ENCODE measurements at regions not wholly inside any gene's neighbourhood (a gene's known extent, or its start where the extent isn't known, plus 50 kb on each side); places are given as distances from the start of the nearest gene placed in this dataset.

DNA sequence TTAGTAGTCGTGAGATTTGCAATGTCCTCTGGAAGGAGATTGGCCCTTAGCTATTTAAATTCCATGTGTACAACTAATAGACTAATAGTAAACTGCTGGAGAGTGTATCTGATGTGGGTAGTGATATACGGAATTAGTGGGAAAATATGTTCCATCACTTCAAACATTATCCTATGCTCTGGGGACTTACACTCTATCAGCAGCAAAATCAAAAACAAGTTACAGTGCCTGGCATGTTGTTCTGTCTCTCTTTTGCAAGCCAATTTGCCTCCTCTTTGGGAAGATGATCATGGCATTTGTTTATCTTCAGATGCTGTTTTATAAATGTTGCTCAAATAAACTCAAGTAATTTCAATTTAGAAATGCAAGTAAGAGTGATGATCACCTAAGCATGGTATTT lies 311.9 kb upstream of the ACO1 start:
- dilution Hi-C loops (cut with MboI; ENCODE audit: extremely low pct_ligation_motif_present, low sequenced_read_pairs) = no loop called here
- FAIRE-seq = no peak

GRCh38 chr9:32092031-32092430 lies 292.4 kb upstream of the ACO1 start:
- TF ChIP-seq JUN (IDR thresholded peaks at IDR 0.05; ENCODE audit: borderline replicate concordance, insufficient read depth, insufficient read length, low read depth) = no peak
- TF ChIP-seq POLR2A (IDR thresholded peaks at IDR 0.05; ENCODE audit: low read depth, low read length) = no peak
- TF ChIP-seq GATA2 (IDR thresholded peaks at IDR 0.05; ENCODE audit: insufficient read depth, insufficient read length, low read depth, low read length) = no peak
- no peak for TF ChIP-seq POLR2AphosphoS5 (IDR thresholded peaks at IDR 0.05; ENCODE audit: insufficient read depth, low read depth, low read length)
- no peak for TF ChIP-seq FOS (IDR thresholded peaks at IDR 0.05; ENCODE audit: borderline replicate concordance, insufficient read depth, low read length)
- TF ChIP-seq, protein P1, sequence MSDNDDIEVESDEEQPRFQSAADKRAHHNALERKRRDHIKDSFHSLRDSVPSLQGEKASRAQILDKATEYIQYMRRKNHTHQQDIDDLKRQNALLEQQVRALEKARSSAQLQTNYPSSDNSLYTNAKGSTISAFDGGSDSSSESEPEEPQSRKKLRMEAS (IDR thresholded peaks at IDR 0.05; ENCODE audit: insufficient read depth, insufficient read length) = no peak
- TF ChIP-seq EZH2 (IDR thresholded peaks at IDR 0.05; ENCODE audit: borderline replicate concordance, low read depth, low read length, severe bottlenecking) = no peak
- TF ChIP-seq CTCF (IDR thresholded peaks at IDR 0.05; ENCODE audit: extremely low read depth in 1 of 2, insufficient read depth in 1 of 2, low read depth in 1 of 2, low read length in 2 of 2) = no peak
- no peak for TF ChIP-seq MYC (IDR thresholded peaks at IDR 0.05; ENCODE audit: low read depth, low read length)
- H3K4me3 ChIP-seq (replicated peaks in 1 of 3; ENCODE audit: insufficient read depth in 1 of 3, low read depth in 1 of 3, low read length in 3 of 3) = no peak overlapping the region
- CTCF ChIA-PET = no interaction called here

More for the DNA sequence above, 311.9 kb upstream of the ACO1 start:
- CTCF ChIA-PET = no interaction called here
- no peak overlapping the region for H3K4me2 ChIP-seq (ENCODE audit: insufficient read depth, low read length)
- no peaks in the 10 kb centered on the region for H3K79me2 ChIP-seq (ENCODE audit: control insufficient read depth, insufficient read depth, low read length)
- no peaks in the 10 kb centered on the region for H4K20me1 ChIP-seq (replicated peaks; ENCODE audit: control insufficient read depth, extremely low read depth, insufficient read depth, low read length)
- H3K4me1 ChIP-seq (ENCODE audit: control insufficient read depth, extremely low read depth, insufficient read depth, low read length) = no peaks in the 10 kb centered on the region
- H3K9me3 ChIP-seq (replicated peaks; ENCODE audit: control insufficient read depth, insufficient read depth, low read length) = no peaks in the 10 kb centered on the region
- no TSS peak for BruUV-seq (replicated peaks)
- H3K9ac ChIP-seq (replicated peaks; ENCODE audit: extremely low read depth, insufficient read depth, low read length) = no peak overlapping the region
- no peak for DNase-seq (ENCODE audit: low read depth, low spot score)
- H3K36me3 ChIP-seq (ENCODE audit: control insufficient read depth in 2 of 2, extremely low read depth in 1 of 2, insufficient read depth in 2 of 2, low read length in 2 of 2) = no peaks in the 10 kb centered on the region
- intact Hi-C loops (cut with micrococcal nuclease) = loop anchor here (10.0 kb wide), 1 partner anchor 62 kb away; no protein-coding TSS in a partner anchor
- POLR2A ChIA-PET = no interaction called here
- no peak overlapping the region for H2AFZ ChIP-seq (ENCODE audit: low read depth, low read length)
- no peak overlapping the region for H3K4me3 ChIP-seq (replicated peaks in 1 of 3; ENCODE audit: insufficient read depth in 1 of 3, low read depth in 1 of 3, low read length in 3 of 3)
- H3K27ac ChIP-seq (ENCODE audit: insufficient read depth, low read depth, low read length) = no peak overlapping the region
- TF ChIP-seq GATA2 (IDR thresholded peaks at IDR 0.05; ENCODE audit: insufficient read depth, insufficient read length, low read depth, low read length) (no peak), EZH2 (IDR thresholded peaks at IDR 0.05; ENCODE audit: borderline replicate concordance, low read depth, low read length, severe bottlenecking) (no peak), POLR2AphosphoS5 (IDR thresholded peaks at IDR 0.05; ENCODE audit: insufficient read depth, low read depth, low read length) (no peak)
- TF ChIP-seq, protein P1 (IDR thresholded peaks at IDR 0.05; ENCODE audit: insufficient read depth, insufficient read length) = no peak
- H3K9me1 ChIP-seq (replicated peaks; ENCODE audit: control insufficient read depth, extremely low read depth, insufficient read depth, low read length) = no peaks in the 10 kb centered on the region
- H3K27me3 ChIP-seq (ENCODE audit: control insufficient read depth in 2 of 2, insufficient read depth in 2 of 2, low read length in 2 of 2) = no peaks in the 10 kb centered on the region

More at GRCh38 chr9:32092031-32092430, 292.4 kb upstream of the ACO1 start:
- Histone ChIP-seq H3K4me1 (ENCODE audit: control insufficient read depth, extremely low read depth, insufficient read depth, low read length) (no peaks in the 10 kb centered on the region), H3K9me3 (replicated peaks; ENCODE audit: control insufficient read depth, insufficient read depth, low read length) (no peaks in the 10 kb centered on the region), H3K9ac (replicated peaks; ENCODE audit: extremely low read depth, insufficient read depth, low read length) (no peak overlapping the region), H2AFZ (ENCODE audit: low read depth, low read length) (no peak overlapping the region), H4K20me1 (replicated peaks; ENCODE audit: control insufficient read depth, extremely low read depth, insufficient read depth, low read length) (no peaks in the 10 kb centered on the region), H3K79me2 (ENCODE audit: control insufficient read depth, insufficient read depth, low read length) (no peaks in the 10 kb centered on the region), H3K36me3 (ENCODE audit: control insufficient read depth in 2 of 2, extremely low read depth in 1 of 2, insufficient read depth in 2 of 2, low read length in 2 of 2) (no peaks in the 10 kb centered on the region), H3K4me2 (ENCODE audit: insufficient read depth, low read length) (no peak overlapping the region), H3K27me3 (ENCODE audit: control insufficient read depth in 2 of 2, insufficient read depth in 2 of 2, low read length in 2 of 2) (no peaks in the 10 kb centered on the region), H3K27ac (ENCODE audit: insufficient read depth, low read depth, low read length) (no peak overlapping the region), H3K9me1 (replicated peaks; ENCODE audit: control insufficient read depth, extremely low read depth, insufficient read depth, low read length) (no peaks in the 10 kb centered on the region)
- POLR2A ChIA-PET = no interaction called here
- DNase-seq (ENCODE audit: low read depth, low spot score) (no peak), FAIRE-seq (no peak)
- dilution Hi-C loops (cut with MboI; ENCODE audit: extremely low pct_ligation_motif_present, low sequenced_read_pairs) (no loop called here), intact Hi-C loops (cut with micrococcal nuclease) (no loop called here)
- BruUV-seq (replicated peaks) = no TSS peak
